BJ (cell line): ENCODE measurements at regions not wholly inside any gene's neighbourhood (a gene's known extent, or its start where the extent isn't known, plus 50 kb on each side); places are given as distances from the start of the nearest gene placed in this dataset.

Experiments used
- CTCF ChIA-PET: fragments of 350-600 bp; formaldehyde crosslinking; extraction: SDS; loops from one replicate; lab custom pipeline; 2021; ENCODE audit warnings: antibody characterized with exemption, inconsistent platforms; lab: Yijun Ruan, JAX
- POLR2A ChIA-PET: fragments of 300-600 bp; sonication (Branson Sonifier 250); formaldehyde crosslinking; extraction: SDS; loops from one replicate; lab custom pipeline; 2021; ENCODE audit warnings: antibody characterized with exemption; lab: Charles Lee
- DNase-seq: peaks from one replicate; pipeline ENCODE4 v3.0.0-alpha.2; 2011; ENCODE audit warnings: low read depth
- H3K27me3 ChIP-seq: 2 replicates; pipeline ENCODE4 v1.6.0; 2011; ENCODE audit warnings: low read length; ENCODE audit not compliant: control insufficient read depth, insufficient read depth
- H3K36me3 ChIP-seq: 2 replicates; pipeline ENCODE4 v1.5.1; 2011; ENCODE audit warnings: low read length; ENCODE audit not compliant: control insufficient read depth, insufficient read depth
- H3K4me3 ChIP-seq: 2 replicates; pipeline ENCODE4 v1.5.1; 2011; ENCODE audit warnings: low read depth, mild to moderate bottlenecking, control low read depth, low read length
- TF ChIP-seq, protein P1 (sequence below): IDR thresholded peaks from 2 replicates; pipeline ENCODE4 v1.5.1; 2011; ENCODE audit warnings: low read depth, mild to moderate bottlenecking, control low read depth, inconsistent platforms, low read length, moderate library complexity; ENCODE audit not compliant: insufficient read depth

DNA sequence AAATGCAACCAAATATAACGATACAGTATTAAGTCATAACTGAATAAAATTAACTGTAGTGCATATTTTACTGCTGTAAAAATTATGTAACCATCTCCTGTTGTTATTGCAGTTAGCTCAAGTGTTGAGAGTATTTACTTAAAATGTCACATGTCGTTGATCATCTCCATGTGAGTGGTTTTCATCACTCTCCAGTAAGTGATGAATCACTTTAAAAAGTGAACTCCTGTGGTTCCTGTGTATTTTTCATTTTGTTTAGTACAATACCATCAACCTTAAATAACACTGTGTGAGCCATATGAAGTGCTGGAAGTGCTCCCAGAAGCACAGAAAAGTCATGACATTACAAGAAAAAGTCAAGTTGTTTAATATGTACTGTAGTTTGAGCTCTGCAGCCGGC is 104.7 kb upstream of the SLCO1B1 start:
- CTCF ChIA-PET: interaction anchor here (1.0 kb wide), 1 partner anchor 23 kb away, joined by 3 read pairs; no protein-coding TSS in a partner anchor
- no peak for DNase-seq
- Histone ChIP-seq H3K27me3 (no peaks in the 10 kb centered on the region), H3K4me3 (no peak overlapping the region), H3K36me3 (no peaks in the 10 kb centered on the region)
- TF ChIP-seq, protein P1, sequence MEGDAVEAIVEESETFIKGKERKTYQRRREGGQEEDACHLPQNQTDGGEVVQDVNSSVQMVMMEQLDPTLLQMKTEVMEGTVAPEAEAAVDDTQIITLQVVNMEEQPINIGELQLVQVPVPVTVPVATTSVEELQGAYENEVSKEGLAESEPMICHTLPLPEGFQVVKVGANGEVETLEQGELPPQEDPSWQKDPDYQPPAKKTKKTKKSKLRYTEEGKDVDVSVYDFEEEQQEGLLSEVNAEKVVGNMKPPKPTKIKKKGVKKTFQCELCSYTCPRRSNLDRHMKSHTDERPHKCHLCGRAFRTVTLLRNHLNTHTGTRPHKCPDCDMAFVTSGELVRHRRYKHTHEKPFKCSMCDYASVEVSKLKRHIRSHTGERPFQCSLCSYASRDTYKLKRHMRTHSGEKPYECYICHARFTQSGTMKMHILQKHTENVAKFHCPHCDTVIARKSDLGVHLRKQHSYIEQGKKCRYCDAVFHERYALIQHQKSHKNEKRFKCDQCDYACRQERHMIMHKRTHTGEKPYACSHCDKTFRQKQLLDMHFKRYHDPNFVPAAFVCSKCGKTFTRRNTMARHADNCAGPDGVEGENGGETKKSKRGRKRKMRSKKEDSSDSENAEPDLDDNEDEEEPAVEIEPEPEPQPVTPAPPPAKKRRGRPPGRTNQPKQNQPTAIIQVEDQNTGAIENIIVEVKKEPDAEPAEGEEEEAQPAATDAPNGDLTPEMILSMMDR: no peak
- POLR2A ChIA-PET: no interaction called here

DNA sequence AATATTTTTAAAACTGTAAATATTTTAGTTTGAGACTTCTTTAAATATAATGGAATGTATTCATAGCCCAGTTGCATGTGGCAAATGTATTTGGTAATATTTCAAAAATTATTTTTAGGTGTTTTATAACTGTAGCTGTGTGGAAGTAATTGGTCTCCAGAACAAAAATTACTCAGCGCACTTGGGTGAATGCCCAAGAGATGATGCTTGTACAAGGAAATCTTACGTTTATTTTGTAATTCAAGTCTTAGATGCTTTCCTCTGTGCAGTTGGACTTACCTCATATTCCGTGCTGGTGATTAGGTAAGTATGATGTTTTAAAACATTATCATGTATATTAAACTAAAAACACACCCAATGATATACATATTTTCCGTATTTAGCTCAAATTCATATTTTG is 76.7 kb upstream of the SLCO1B1 start:
- no peak for DNase-seq
- no peaks in the 10 kb centered on the region for H3K36me3 ChIP-seq
- no peaks in the 10 kb centered on the region for H3K27me3 ChIP-seq
- H3K4me3 ChIP-seq: no peak overlapping the region
- CTCF ChIA-PET: no interaction called here
- POLR2A ChIA-PET: no interaction called here
- TF ChIP-seq, protein P1: no peak

DNA sequence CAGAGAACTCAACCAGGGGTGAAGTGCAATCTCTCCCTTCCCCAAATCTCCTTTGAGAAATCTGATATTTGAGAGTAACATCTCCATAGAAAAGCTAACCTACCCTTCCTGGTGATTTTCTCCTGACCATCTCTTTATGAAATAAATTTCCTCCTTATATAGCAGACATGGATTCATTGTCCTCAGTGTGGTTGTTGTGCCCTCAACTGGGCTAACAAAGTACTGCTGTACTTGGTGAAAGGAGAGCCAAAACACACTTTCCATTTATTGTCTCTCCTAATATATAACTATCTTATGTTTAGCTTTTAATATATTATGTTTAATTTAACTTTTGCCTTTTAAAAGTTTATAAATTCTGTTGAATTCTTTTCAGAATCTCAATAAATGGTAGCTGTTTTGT is 65.1 kb upstream of the SLCO1B1 start:
- ChIA-PET CTCF (no interaction called here), POLR2A (no interaction called here)
- DNase-seq: no peak
- no peaks in the 10 kb centered on the region for H3K36me3 ChIP-seq
- H3K4me3 ChIP-seq: no peak overlapping the region
- TF ChIP-seq, protein P1: no peak
- no peaks in the 10 kb centered on the region for H3K27me3 ChIP-seq

DNA sequence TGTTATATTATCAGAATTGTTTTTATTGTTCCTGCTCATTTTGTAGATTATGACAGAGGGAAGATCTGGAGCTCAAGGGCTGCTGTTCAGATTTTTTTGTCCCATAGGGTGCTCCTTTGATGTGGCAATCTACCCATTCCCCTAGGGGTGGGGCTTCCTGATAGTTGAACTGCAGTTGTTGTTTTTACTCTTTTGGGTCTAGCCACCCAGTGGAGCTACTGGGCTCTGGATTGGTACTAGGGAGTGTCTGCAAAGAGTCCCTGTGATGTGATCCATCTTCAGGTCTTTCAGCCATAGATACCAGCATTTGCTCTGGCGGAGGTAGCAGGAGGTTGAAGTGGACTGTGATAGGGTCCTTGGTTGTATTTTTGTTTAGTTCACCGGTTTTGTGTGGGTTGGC is 57.9 kb upstream of the SLCO1B1 start:
- Histone ChIP-seq H3K27me3 (no peaks in the 10 kb centered on the region), H3K36me3 (no peaks in the 10 kb centered on the region), H3K4me3 (no peak overlapping the region)
- TF ChIP-seq, protein P1: no peak
- DNase-seq: no peak
- POLR2A ChIA-PET: no interaction called here
- CTCF ChIA-PET: no interaction called here

DNA sequence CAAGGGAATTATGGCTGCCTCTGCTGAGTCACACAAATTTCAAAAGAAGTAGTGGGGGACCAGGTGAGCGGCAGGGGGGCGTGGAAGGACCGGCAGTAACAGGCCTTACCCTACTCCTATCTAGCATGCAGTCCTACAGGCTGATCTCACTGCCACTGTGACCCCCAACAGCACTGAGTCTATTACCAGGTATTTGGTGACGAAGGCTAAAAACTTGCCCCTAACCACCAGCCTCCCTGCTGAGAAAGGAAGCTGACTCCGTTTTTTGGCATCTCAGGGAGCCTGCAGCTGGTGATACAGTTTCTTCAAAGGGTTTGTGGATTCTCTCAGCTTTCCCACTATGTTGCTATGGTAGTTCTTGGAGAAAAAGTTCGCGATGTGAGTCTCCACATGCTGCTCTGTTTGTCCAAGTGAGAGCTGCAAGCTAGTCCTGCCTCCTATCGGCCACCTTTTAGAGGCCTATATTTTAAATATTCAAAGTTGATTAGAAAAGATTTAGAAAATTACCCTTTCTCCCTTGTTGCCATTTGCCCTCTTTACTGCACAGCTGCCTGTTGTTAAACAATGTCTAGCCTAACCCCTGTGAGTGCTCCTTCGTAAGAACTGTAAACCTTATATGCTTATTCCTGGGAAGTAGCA is 57.1 kb upstream of the SLCO1B1 start:
- TF ChIP-seq, protein P1: no peak
- ChIA-PET CTCF (no interaction called here), POLR2A (no interaction called here)
- no peak for DNase-seq
- H3K27me3 ChIP-seq: no peaks in the 10 kb centered on the region
- H3K36me3 ChIP-seq: no peaks in the 10 kb centered on the region
- H3K4me3 ChIP-seq: no peak overlapping the region
